HG02642 (cell line): ENCODE measurements at regions not wholly inside any gene's neighbourhood (a gene's known extent, or its start where the extent isn't known, plus 50 kb on each side); places are given as distances from the start of the nearest gene placed in this dataset.

ENCODE experiments used
- ATAC-seq: cut with Tn5 transposase; IDR thresholded peaks from one replicate; pipeline ENCODE4 v1.9.1; 2021; ENCODE audit warnings: mild to moderate bottlenecking; ENCODE audit not compliant: unreplicated experiment, poor library complexity

DNA sequence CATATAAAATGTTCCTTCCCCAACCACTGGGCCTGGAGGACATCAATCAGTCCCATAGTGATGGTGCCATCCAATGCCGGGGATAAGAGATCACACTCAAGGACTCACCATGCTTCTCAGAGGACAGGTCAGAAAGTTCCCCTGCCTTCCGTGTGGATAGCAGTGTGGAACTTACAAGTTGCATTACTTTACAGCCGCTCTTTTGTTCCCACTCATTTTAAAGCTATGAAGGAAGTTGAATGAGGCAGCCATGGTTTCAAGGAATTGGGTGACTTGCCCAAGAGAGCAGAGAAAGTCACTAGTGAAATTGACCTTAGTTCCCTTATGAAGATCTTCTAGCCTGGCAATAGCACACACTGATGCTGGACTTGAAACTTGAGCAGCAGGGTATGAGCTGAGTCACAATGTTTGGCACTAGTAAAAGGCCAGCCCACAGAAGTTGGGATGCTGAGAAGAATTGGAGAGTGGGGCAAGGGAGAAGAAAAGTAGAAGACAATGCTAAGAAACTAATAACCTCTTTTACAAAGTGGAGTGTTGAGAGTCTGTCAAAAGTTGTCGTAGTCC is 78.7 kb downstream of the CXCL12 start:
- no peak for ATAC-seq

- ATAC-seq: no peak
Measured at GRCh38 chr10:44301781-44302355, 83.0 kb downstream of the CXCL12 start.

GRCh38 chr10:44300666-44301649 is 83.9 kb downstream of the CXCL12 start:
- ATAC-seq: peak; percentile 85

DNA sequence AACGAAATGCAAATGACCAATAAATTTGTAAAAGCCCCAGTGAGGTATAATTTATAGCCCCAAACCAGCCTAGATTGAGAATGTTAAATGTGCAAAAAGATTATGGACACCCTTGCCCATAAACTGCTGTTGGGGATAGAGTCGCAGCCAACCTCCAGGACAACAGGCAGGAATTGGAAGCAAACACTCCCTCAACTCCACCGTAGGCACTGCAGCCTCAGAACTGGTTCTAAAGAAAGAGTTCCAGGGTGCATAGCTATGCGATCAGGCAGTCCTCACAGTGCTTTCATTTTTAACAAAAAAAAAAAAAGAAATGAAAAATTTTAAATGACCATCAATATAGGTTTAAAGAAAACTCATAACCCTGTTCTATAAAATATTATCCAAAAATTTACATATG is 86.2 kb downstream of the CXCL12 start:
- no peak for ATAC-seq

- no peak for ATAC-seq
Measured at GRCh38 chr10:44297963-44298362, 86.9 kb downstream of the CXCL12 start.

GRCh38 chr10:44295644-44296241 is 89.2 kb downstream of the CXCL12 start:
- ATAC-seq: no peak

GRCh38 chr10:44294726-44295412 is 90.0 kb downstream of the CXCL12 start:
- ATAC-seq: no peak

- ATAC-seq: no peak
Measured at GRCh38 chr10:44293842-44294241, 91.1 kb downstream of the CXCL12 start.

DNA sequence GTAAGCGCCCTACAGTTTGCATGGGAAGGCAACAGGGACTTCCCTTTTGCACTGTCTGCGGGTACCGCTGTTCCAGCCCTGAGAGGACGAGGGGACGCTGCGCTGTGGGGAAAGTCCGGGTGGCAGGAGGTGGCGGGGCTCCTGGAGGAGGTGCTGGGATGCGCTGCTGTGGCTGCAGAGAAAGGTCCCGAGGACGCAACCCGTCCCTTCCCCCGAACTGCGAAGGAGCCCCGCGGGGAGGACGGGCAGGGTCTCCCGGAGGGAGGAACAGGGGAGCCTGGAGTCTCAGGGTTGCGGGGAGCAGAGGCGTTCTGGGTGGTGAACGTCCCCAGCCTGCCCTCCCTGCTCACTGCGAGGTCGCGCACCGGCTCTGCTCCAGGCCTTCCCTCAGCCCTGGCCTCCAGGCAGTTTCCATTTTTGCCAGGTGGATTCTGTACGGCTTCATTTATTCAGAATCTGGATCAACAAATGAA is 91.6 kb downstream of the CXCL12 start:
- ATAC-seq: no peak

- no peak for ATAC-seq
Measured at GRCh38 chr10:44292390-44293002, 92.4 kb downstream of the CXCL12 start.

GRCh38 chr10:44291091-44291490 is 93.8 kb downstream of the CXCL12 start:
- ATAC-seq: no peak

- ATAC-seq: no peak
Measured at GRCh38 chr10:44289125-44289524, 95.8 kb downstream of the CXCL12 start.

DNA sequence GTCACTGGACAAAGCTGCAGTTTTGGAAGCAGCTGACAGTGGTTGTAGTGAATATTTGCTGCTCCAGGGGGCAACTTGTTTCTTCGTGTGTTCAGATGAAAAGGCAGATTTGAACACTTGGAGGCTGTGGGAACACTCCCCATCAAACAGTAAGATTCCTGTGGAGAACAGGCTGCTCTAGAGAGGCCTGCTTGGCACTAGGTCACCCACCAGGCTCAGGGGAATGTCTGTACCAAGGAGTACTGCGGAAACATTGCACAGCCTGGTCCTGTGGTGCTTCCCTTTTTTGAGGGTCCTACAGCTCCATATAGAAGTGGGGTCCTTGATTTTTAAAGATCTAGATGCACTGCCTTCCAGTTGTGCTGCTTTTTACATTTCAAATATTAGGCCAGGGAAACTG is 97.5 kb downstream of the CXCL12 start:
- ATAC-seq: no peak

- no peak for ATAC-seq
Measured at GRCh38 chr10:44284198-44285084, 100.5 kb downstream of the CXCL12 start.

DNA sequence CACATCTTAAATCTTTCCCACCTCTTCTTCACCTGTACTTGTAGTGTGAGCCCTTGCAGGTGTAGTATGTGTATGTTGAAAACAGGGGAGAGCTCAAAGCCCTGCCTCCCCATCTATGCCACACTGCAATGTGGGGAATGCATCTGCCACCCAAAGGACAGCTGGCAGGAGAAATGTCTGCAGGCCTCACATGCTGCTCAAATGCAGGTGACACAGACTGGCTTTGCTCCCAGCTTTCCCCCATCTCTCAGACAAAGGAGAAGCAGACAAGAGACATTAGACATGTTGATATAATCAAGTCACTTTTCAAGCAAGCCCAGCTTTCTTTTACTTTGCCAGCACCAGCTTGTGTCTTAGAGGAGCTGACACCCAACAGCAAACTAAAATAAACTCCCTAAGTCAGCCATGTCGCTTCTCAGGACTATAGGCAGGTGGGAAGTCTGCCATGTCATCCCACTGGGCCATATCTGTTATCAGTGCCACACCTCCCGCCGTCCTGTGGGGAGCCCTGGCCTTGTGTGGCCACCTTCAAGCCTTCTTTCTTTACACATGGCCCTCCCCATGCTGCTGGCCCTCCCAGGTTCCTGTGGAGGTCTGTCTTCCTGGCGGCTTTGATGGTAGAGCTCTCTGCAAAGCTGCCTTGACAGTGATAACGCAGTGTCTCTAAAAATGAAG is 102.1 kb downstream of the CXCL12 start:
- ATAC-seq: no peak

DNA sequence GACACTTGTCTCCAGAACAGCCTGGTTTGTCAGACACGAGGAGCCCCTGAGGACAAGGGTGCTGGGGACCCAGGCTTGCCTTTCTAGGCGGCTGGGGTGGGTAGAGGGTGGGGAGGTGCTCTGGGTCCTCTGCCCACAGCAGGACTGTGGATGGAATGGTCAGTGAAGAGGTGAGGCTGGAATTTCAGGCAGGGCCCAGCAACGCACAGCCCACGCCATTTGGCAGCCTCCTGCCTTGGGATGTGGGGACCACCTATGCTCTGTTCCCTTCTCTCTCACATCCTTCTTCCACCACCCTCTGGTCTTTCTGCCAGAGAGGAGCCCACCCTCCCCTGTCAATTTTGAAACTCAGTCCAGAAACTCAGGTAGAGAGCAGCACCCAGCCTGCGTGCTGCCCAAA is 103.2 kb downstream of the CXCL12 start:
- no peak for ATAC-seq

DNA sequence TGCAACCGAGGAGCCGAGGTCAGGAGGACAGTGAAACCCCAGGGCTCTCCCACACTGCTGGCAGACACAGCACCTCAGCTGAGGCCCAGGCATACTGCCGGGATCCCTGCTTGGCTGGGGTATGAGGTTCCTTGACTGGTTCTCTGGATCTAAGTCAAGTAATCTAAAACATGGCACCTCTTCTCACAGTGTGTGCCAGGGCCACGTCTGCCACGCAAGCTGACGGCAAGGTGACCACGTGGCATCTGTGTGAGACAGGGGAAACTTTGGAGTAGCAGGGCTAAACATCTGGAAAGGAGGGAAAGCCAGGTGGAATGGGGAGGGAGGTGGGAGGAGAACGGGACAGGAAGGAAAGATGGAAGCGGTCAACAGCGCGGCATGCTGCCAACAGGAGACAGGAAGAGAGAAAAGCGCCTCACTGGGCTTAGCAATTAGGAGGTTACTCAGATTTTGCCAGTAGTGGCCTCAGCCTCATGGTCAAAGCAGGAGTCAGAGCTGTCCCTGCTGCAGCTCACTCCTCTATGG is 103.7 kb downstream of the CXCL12 start:
- no peak for ATAC-seq
